ENCODE measurements at regions not wholly inside any gene's neighbourhood (a gene's known extent, or its start where the extent isn't known, plus 50 kb on each side); places are given as distances from the start of the nearest gene placed in this dataset.

- no peak overlapping the region for H3K4me3 ChIP-seq (ENCODE audit: low read depth, low read length)
- TF ChIP-seq CTCF (IDR thresholded peaks at IDR 0.05; ENCODE audit: insufficient read depth, low read depth, low read length, missing control alignments) = no peak
- DNase-seq (ENCODE audit: low read depth) = no peak
Observed at GRCh38 chr5:156019571-156020180, 307.3 kb upstream of the SGCD start.

GRCh38 chr5:156020647-156021046 lies 306.3 kb upstream of the SGCD start:
- no peak overlapping the region for H3K4me3 ChIP-seq (ENCODE audit: low read depth, low read length)
- no peak for DNase-seq (ENCODE audit: low read depth)
- TF ChIP-seq CTCF (IDR thresholded peaks at IDR 0.05; ENCODE audit: insufficient read depth, low read depth, low read length, missing control alignments) = no peak

GRCh38 chr5:156021866-156022265 lies 305.1 kb upstream of the SGCD start:
- no peak for TF ChIP-seq CTCF (IDR thresholded peaks at IDR 0.05; ENCODE audit: insufficient read depth, low read depth, low read length, missing control alignments)
- H3K4me3 ChIP-seq (ENCODE audit: low read depth, low read length) = no peak overlapping the region
- DNase-seq (ENCODE audit: low read depth) = no peak

DNA sequence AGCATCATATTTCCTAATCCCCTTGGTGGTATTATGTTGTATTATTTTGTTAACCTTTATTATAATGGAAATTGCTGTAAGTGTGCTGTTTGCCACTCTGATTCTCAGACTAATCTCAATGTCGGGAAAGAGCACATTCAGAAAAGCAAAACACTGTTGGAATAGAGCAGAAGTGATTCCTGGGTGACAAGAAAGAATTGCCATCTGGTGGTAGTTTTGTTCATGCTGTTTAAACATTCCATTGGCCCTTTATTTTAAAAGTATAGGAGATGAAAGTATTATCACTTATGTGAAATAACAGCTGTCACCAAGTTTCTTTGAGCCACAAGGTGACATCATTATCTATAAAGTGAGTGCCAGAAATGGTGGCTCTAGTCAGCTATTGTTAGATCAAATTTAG lies 301.3 kb upstream of the SGCD start:
- no peak for DNase-seq (ENCODE audit: low read depth)
- TF ChIP-seq CTCF (IDR thresholded peaks at IDR 0.05; ENCODE audit: insufficient read depth, low read depth, low read length, missing control alignments) = no peak

DNA sequence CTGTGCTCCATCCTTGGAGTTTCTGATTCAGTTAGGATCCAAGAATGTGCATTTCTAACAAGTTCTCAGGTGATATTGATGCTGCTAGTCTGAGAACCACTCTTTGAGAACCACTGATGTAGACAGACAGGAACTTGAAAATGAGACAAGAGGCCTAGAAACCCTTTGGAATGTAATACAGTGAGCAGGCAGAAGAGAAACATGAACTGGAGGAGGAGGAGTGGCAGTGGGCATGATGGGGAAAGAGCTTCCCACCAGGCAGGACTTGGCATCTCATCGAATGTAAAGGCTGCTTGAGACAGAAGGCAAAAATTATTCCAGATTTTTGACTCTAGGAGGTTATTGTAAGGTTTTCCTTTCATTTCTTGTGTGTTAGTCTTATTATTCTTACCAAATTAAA lies 295.8 kb upstream of the SGCD start:
- no peak overlapping the region for H3K4me3 ChIP-seq (ENCODE audit: low read depth, low read length)
- DNase-seq (ENCODE audit: low read depth) = no peak
- no peak for TF ChIP-seq CTCF (IDR thresholded peaks at IDR 0.05; ENCODE audit: insufficient read depth, low read depth, low read length, missing control alignments)

More for the DNA sequence above, 301.3 kb upstream of the SGCD start:
- H3K4me3 ChIP-seq (ENCODE audit: low read depth, low read length) = no peak overlapping the region

GRCh38 chr5:156036640-156037039 lies 290.3 kb upstream of the SGCD start:
- TF ChIP-seq CTCF (IDR thresholded peaks at IDR 0.05; ENCODE audit: insufficient read depth, low read depth, low read length, missing control alignments) = no peak
- DNase-seq (ENCODE audit: low read depth) = no peak
- no peak overlapping the region for H3K4me3 ChIP-seq (ENCODE audit: low read depth, low read length)

All from GM12865 (cell line).